GM12878 (cell line): ENCODE measurements at regions not wholly inside any gene's neighbourhood (a gene's known extent, or its start where the extent isn't known, plus 50 kb on each side); places are given as distances from the start of the nearest gene placed in this dataset.

Source experiments
- ATAC-seq: fragments of 200-7000 bp; cut with Tn5 transposase; 3 replicates; pipeline ENCODE4 v1.9.1; 2020; ENCODE audit warnings: mild to moderate bottlenecking, moderate library complexity
- BruUV-seq: library from RNA; stranded (reverse); fragments of 400-500 nt; replicated peaks from 2 replicates; lab custom pipeline; 2021; lab: Mats Ljungman, UMichigan
- CTCF ChIA-PET: fragments of 300-600 bp; sonication (Branson Sonifier 250); formaldehyde crosslinking; extraction: SDS; loops from one replicate; lab custom pipeline; 2021; ENCODE audit warnings: inconsistent platforms; lab: Yijun Ruan, JAX
- POLR2A ChIA-PET: fragments of 350-600 bp; formaldehyde crosslinking; extraction: SDS; loops from one replicate; lab custom pipeline; 2021; ENCODE audit warnings: inconsistent platforms; lab: Charles Lee
- RAD21 ChIA-PET: fragments of 300-600 bp; sonication (Branson Sonifier 250); formaldehyde crosslinking; loops from one replicate; lab custom pipeline; 2023; ENCODE audit warnings: antibody characterized with exemption; ENCODE audit not compliant: unreplicated experiment; lab: Charles Lee
- SMC1A ChIA-PET: fragments of 300-600 bp; sonication (Branson Sonifier 250); formaldehyde crosslinking; loops from one replicate; lab custom pipeline; 2023; ENCODE audit not compliant: unreplicated experiment, uncharacterized antibody; lab: Charles Lee
- DNase-seq: peaks from one replicate; pipeline ENCODE4 v3.0.0-alpha.2; 2011; ENCODE audit warnings: low read depth, low spot score
- FAIRE-seq: peaks from 3 replicates; lab custom pipeline; 2011; peaks lifted over from hg19 to GRCh38; lab: Jason Lieb, UNC
- H2AFZ ChIP-seq: 2 replicates; pipeline ENCODE4 v1.6.0; 2011; ENCODE audit warnings: low read depth, low read length, control low read depth; ENCODE audit not compliant: control insufficient read depth
- H3K27ac ChIP-seq: 2 replicates; pipeline ENCODE4 v1.5.1; 2011; ENCODE audit warnings: control low read depth; ENCODE audit not compliant: control insufficient read depth, insufficient read depth
- H3K27me3 ChIP-seq, 2 experiments: replicated peaks in 1 of 2; 2 replicates each; pipeline versions ENCODE4 v1.6.0 to v1.6.1; 2011; ENCODE audit warnings: low read length in 1 of 2; ENCODE audit not compliant: control insufficient read depth in 2 of 2, insufficient read depth in 2 of 2
- H3K36me3 ChIP-seq, 2 experiments: 2 replicates each; pipeline ENCODE4 v1.5.1; 2011; ENCODE audit warnings: low read length in 1 of 2; ENCODE audit not compliant: control insufficient read depth in 2 of 2, insufficient read depth in 2 of 2
- H3K4me1 ChIP-seq: 2 replicates; pipeline ENCODE4 v1.6.1; 2011; ENCODE audit warnings: mild to moderate bottlenecking, low read length, moderate library complexity, mixed read lengths; ENCODE audit not compliant: control insufficient read depth, insufficient read depth
- H3K4me2 ChIP-seq: 2 replicates; pipeline ENCODE4 v1.6.0; 2011; ENCODE audit warnings: control low read depth; ENCODE audit not compliant: control insufficient read depth, insufficient read depth
- H3K4me3 ChIP-seq: fragments of 200-600 bp; sonication (generic); 2 replicates; pipeline ENCODE4 v1.5.1; 2016
- H3K79me2 ChIP-seq: 2 replicates; pipeline ENCODE4 v1.6.0; 2011; ENCODE audit warnings: low read length; ENCODE audit not compliant: control insufficient read depth, insufficient read depth
- H3K9ac ChIP-seq: 2 replicates; pipeline ENCODE4 v1.8.0; 2011; ENCODE audit warnings: low read length, control low read depth, mixed read lengths; ENCODE audit not compliant: control insufficient read depth, insufficient read depth
- H3K9me3 ChIP-seq: replicated peaks from 3 replicates; pipeline ENCODE4 v1.5.1; 2011; ENCODE audit warnings: mild to moderate bottlenecking, low read length; ENCODE audit not compliant: control insufficient read depth, insufficient read depth
- H4K20me1 ChIP-seq: 2 replicates; pipeline ENCODE4 v1.6.0; 2011; ENCODE audit not compliant: control insufficient read depth, insufficient read depth
- BCL11A ChIP-seq: IDR thresholded peaks from 2 replicates; pipeline ENCODE4 v1.6.1; 2011; ENCODE audit warnings: low read depth, low read length
- IRF3 ChIP-seq: fragments of 450-650 bp; IDR thresholded peaks from 2 replicates; pipeline ENCODE4 v1.6.1; 2014; ENCODE audit warnings: mild to moderate bottlenecking
- JUNB ChIP-seq: IDR thresholded peaks from 2 replicates; pipeline ENCODE4 v1.6.1; 2016; ENCODE audit warnings: antibody characterized with exemption, mild to moderate bottlenecking
- MEF2B ChIP-seq: fragments of 450-650 bp; IDR thresholded peaks from 2 replicates; pipeline ENCODE4 v1.6.1; 2018; ENCODE audit warnings: mild to moderate bottlenecking, moderate library complexity; ENCODE audit not compliant: partially characterized antibody, poor library complexity, severe bottlenecking
- NFYB ChIP-seq: IDR thresholded peaks from 2 replicates; pipeline ENCODE4 v1.6.1; 2011; ENCODE audit warnings: low read depth, mild to moderate bottlenecking, low read length, improper control_type of control experiment, moderate library complexity; ENCODE audit not compliant: insufficient read depth
- POLR2AphosphoS5 ChIP-seq: IDR thresholded peaks from 2 replicates; pipeline ENCODE4 v1.6.1; 2011; ENCODE audit warnings: mild to moderate bottlenecking, low read length, inconsistent platforms
- PRDM15 ChIP-seq: fragments of 450-650 bp; formaldehyde crosslinking; IDR thresholded peaks from 2 replicates; pipeline ENCODE4 v1.4.0; 2020; ENCODE audit warnings: mild to moderate bottlenecking, moderate library complexity
- RCOR1 ChIP-seq: conservative IDR thresholded peaks from 2 replicates; pipeline ENCODE4 v1.6.1; 2012; ENCODE audit warnings: low read depth, low read length, improper control_type of control experiment
- RFX5 ChIP-seq: IDR thresholded peaks from 2 replicates; pipeline ENCODE4 v1.6.1; 2011; ENCODE audit warnings: low read depth, low read length, improper control_type of control experiment
- SIX5 ChIP-seq: IDR thresholded peaks from 2 replicates; pipeline ENCODE4 v1.6.1; 2011; ENCODE audit warnings: mild to moderate bottlenecking, low read depth, low read length, moderate library complexity; ENCODE audit not compliant: severe bottlenecking
- ZBTB33 ChIP-seq: fragments of 450-650 bp; IDR thresholded peaks from 2 replicates; pipeline ENCODE4 v1.6.1; 2017; ENCODE audit warnings: mild to moderate bottlenecking
- WGBS: methylation state at CpG from one replicate; pipeline ENCODE4 v1.1.6; 2016; ENCODE audit warnings: low lambda C conversion rate; ENCODE audit not compliant: insufficient replicate concordance, insufficient coverage; ENCODE audit errors: missing lambda C conversion rate; 5-methylcytosine and 5-hydroxymethylcytosine counted together
- in situ Hi-C: fragments of 300-500 bp; cut with MboI; formaldehyde crosslinking; loops from 9 replicates; pipeline ENCODE4 v1.14.3; 2018; ENCODE audit warnings: mixed read lengths
- intact Hi-C: fragments of 100-400 bp; cut with micrococcal nuclease; formaldehyde crosslinking; loops from one replicate; pipeline ENCODE4 v1.14.2; 2022; ENCODE audit not compliant: unreplicated experiment

- Histone ChIP-seq H3K27ac (no peak overlapping the region), H4K20me1 (no peaks in the 10 kb centered on the region), H3K36me3 (no peaks in the 10 kb centered on the region), H3K4me2 (no peak overlapping the region), H3K79me2 (no peaks in the 10 kb centered on the region), H3K4me1 (no peaks in the 10 kb centered on the region), H2AFZ (no peak overlapping the region), H3K9ac (no peak overlapping the region), H3K9me3 (no peaks in the 10 kb centered on the region), H3K4me3 (no peak overlapping the region), H3K27me3 (0 out of 4 replicates have a peak, but pooled peaks cover 0 to 2% of the 10 kb centered on the region in 2 experiments)
- DNase-seq (no peak), FAIRE-seq (no peak), ATAC-seq (no peak)
- ChIA-PET SMC1A (interaction anchor here (0.7 kb wide), 1 partner anchor 936 kb away, joined by 3 read pairs; no protein-coding TSS in a partner anchor), POLR2A (no interaction called here), RAD21 (no interaction called here), CTCF (interaction anchor here (1.3 kb wide), 1 partner anchor 9 kb away, joined by 4 read pairs; no protein-coding TSS in a partner anchor)
- 57% methylated on average over 8 of the region's 8 CpGs for WGBS
- no TSS peak for BruUV-seq
- TF ChIP-seq ZBTB33 (no peak), BCL11A (no peak), MEF2B (no peak), SIX5 (no peak), JUNB (no peak)
- intact Hi-C loops = loop anchor here (10.0 kb wide), 2 partner anchors 175 to 615 kb away; no protein-coding TSS in a partner anchor
- in situ Hi-C loops = no loop called here
These were observed 312.5 kb downstream of the PSAT1 start for GRCh38 chr9:78609450-78609849.

GRCh38 chr9:78612091-78612490, 315.2 kb downstream of the PSAT1 start:
- Histone ChIP-seq H3K79me2 (no peaks in the 10 kb centered on the region), H3K27me3 (0 out of 4 replicates have a peak, but pooled peaks cover 0 to 2% of the 10 kb centered on the region in 2 experiments), H3K4me3 (no peak overlapping the region), H3K4me2 (no peak overlapping the region), H4K20me1 (no peaks in the 10 kb centered on the region), H3K4me1 (no peaks in the 10 kb centered on the region), H3K27ac (no peak overlapping the region), H3K9ac (no peak overlapping the region), H2AFZ (no peak overlapping the region), H3K36me3 (no peaks in the 10 kb centered on the region), H3K9me3 (no peaks in the 10 kb centered on the region)
- CTCF ChIA-PET = no interaction called here
- WGBS = 13% methylated on average over 2 of the region's 2 CpGs
- RAD21 ChIA-PET = no interaction called here
- POLR2A ChIA-PET = no interaction called here
- ATAC-seq (no peak), DNase-seq (no peak), FAIRE-seq (no peak)
- intact Hi-C loops (no loop called here), in situ Hi-C loops (no loop called here)
- SMC1A ChIA-PET = no interaction called here
- no TSS peak for BruUV-seq
- TF ChIP-seq PRDM15 (CRISPR knock-in tag) (no peak), IRF3 (no peak), RCOR1 (no peak), RFX5 (no peak), NFYB (no peak), POLR2AphosphoS5 (no peak)
